Activated naive CD4-positive, alpha-beta T cell treated with anti-CD3 and anti-CD28 coated beads, Interleukin-2, amount 10 ng/mL, durations not matched to agents 7 days and 5 days (primary cell): ENCODE measurements at regions not wholly inside any gene's neighbourhood (a gene's known extent, or its start where the extent isn't known, plus 50 kb on each side); places are given as distances from the start of the nearest gene placed in this dataset.

Experiments used
- CTCF ChIA-PET: fragments of 350-600 bp; sonication (Branson Sonifier 250); formaldehyde crosslinking; loops from one replicate; lab custom pipeline; 2021; ENCODE audit warnings: antibody characterized with exemption; lab: Charles Lee
- DNase-seq: peaks from one replicate; pipeline ENCODE4 v3.0.0-alpha.2; 2020
- H3K27ac Mint-ChIP-seq: one replicate; pipeline ENCODE4 v1.8.0; 2021; ENCODE audit warnings: mild to moderate bottlenecking, moderate library complexity, mixed read lengths
- H3K27me3 Mint-ChIP-seq: one replicate; pipeline ENCODE4 v1.8.0; 2021; ENCODE audit warnings: mild to moderate bottlenecking, mixed read lengths
- H3K36me3 Mint-ChIP-seq: one replicate; pipeline ENCODE4 v1.8.0; 2021; ENCODE audit warnings: mixed read lengths
- H3K4me1 Mint-ChIP-seq: one replicate; pipeline ENCODE4 v1.8.0; 2021; ENCODE audit warnings: mixed read lengths
- H3K4me3 Mint-ChIP-seq: one replicate; pipeline ENCODE4 v1.8.0; 2021; ENCODE audit warnings: mild to moderate bottlenecking, moderate library complexity, mixed read lengths
- H3K9me3 Mint-ChIP-seq: one replicate; pipeline ENCODE4 v1.8.0; 2021; ENCODE audit warnings: mixed read lengths

- Mint-ChIP-seq H3K9me3 (no peaks in the 10 kb centered on the region), H3K36me3 (no peaks in the 10 kb centered on the region), H3K27ac (no peak overlapping the region), H3K27me3 (no peaks in the 10 kb centered on the region), H3K4me3 (no peak overlapping the region), H3K4me1 (no peaks in the 10 kb centered on the region)
- CTCF ChIA-PET, result no interaction called here
- no peak for DNase-seq
These were observed 306.7 kb upstream of the SASH1 start for GRCh38 chr6:148035806-148036390.

GRCh38 chr6:148037496-148037895 is 305.1 kb upstream of the SASH1 start:
- no peak overlapping the region for H3K27ac Mint-ChIP-seq
- H3K36me3 Mint-ChIP-seq, result no peaks in the 10 kb centered on the region
- H3K9me3 Mint-ChIP-seq, result no peaks in the 10 kb centered on the region
- H3K4me3 Mint-ChIP-seq, result no peak overlapping the region
- DNase-seq, result no peak
- CTCF ChIA-PET, result no interaction called here
- H3K27me3 Mint-ChIP-seq, result no peaks in the 10 kb centered on the region
- H3K4me1 Mint-ChIP-seq, result no peaks in the 10 kb centered on the region

- DNase-seq, result no peak
- Mint-ChIP-seq H3K9me3 (no peaks in the 10 kb centered on the region), H3K27ac (no peak overlapping the region), H3K27me3 (no peaks in the 10 kb centered on the region), H3K36me3 (no peaks in the 10 kb centered on the region), H3K4me1 (no peaks in the 10 kb centered on the region), H3K4me3 (no peak overlapping the region)
- CTCF ChIA-PET, result no interaction called here
These were observed 301.1 kb upstream of the SASH1 start for GRCh38 chr6:148041546-148041945.

- CTCF ChIA-PET, result no interaction called here
These were observed 300.1 kb upstream of the SASH1 start for GRCh38 chr6:148042536-148042935.

GRCh38 chr6:148044261-148044751 is 298.3 kb upstream of the SASH1 start:
- CTCF ChIA-PET, result no interaction called here
- Mint-ChIP-seq H3K36me3 (no peaks in the 10 kb centered on the region), H3K27me3 (no peaks in the 10 kb centered on the region), H3K27ac (no peak overlapping the region), H3K4me3 (no peak overlapping the region), H3K4me1 (no peaks in the 10 kb centered on the region), H3K9me3 (no peaks in the 10 kb centered on the region)
- no peak for DNase-seq

More at GRCh38 chr6:148042536-148042935, 300.1 kb upstream of the SASH1 start:
- H3K36me3 Mint-ChIP-seq, result no peaks in the 10 kb centered on the region
- H3K27me3 Mint-ChIP-seq, result no peaks in the 10 kb centered on the region
- no peaks in the 10 kb centered on the region for H3K4me1 Mint-ChIP-seq
- no peak for DNase-seq
- H3K9me3 Mint-ChIP-seq, result no peaks in the 10 kb centered on the region
- H3K27ac Mint-ChIP-seq, result no peak overlapping the region
- H3K4me3 Mint-ChIP-seq, result no peak overlapping the region

GRCh38 chr6:148044921-148045320 is 297.7 kb upstream of the SASH1 start:
- H3K4me3 Mint-ChIP-seq, result no peak overlapping the region
- no peak overlapping the region for H3K27ac Mint-ChIP-seq
- H3K36me3 Mint-ChIP-seq, result no peaks in the 10 kb centered on the region
- H3K4me1 Mint-ChIP-seq, result no peaks in the 10 kb centered on the region
- no peaks in the 10 kb centered on the region for H3K9me3 Mint-ChIP-seq
- no peak for DNase-seq
- no peaks in the 10 kb centered on the region for H3K27me3 Mint-ChIP-seq
- CTCF ChIA-PET, result no interaction called here

GRCh38 chr6:148053209-148053608 is 289.4 kb upstream of the SASH1 start:
- Mint-ChIP-seq H3K27me3 (no peaks in the 10 kb centered on the region), H3K4me1 (no peaks in the 10 kb centered on the region), H3K9me3 (no peaks in the 10 kb centered on the region), H3K4me3 (no peak overlapping the region), H3K36me3 (no peaks in the 10 kb centered on the region), H3K27ac (no peak overlapping the region)
- DNase-seq, result no peak
- CTCF ChIA-PET, result no interaction called here

GRCh38 chr6:148053796-148054195 is 288.8 kb upstream of the SASH1 start:
- no peak for DNase-seq
- H3K4me1 Mint-ChIP-seq, result no peaks in the 10 kb centered on the region
- H3K4me3 Mint-ChIP-seq, result no peak overlapping the region
- no peaks in the 10 kb centered on the region for H3K36me3 Mint-ChIP-seq
- no peaks in the 10 kb centered on the region for H3K9me3 Mint-ChIP-seq
- CTCF ChIA-PET, result no interaction called here
- H3K27me3 Mint-ChIP-seq, result no peaks in the 10 kb centered on the region
- no peak overlapping the region for H3K27ac Mint-ChIP-seq

- no peaks in the 10 kb centered on the region for H3K36me3 Mint-ChIP-seq
- DNase-seq, result no peak
- CTCF ChIA-PET, result no interaction called here
- H3K27ac Mint-ChIP-seq, result no peak overlapping the region
- H3K27me3 Mint-ChIP-seq, result no peaks in the 10 kb centered on the region
- no peaks in the 10 kb centered on the region for H3K4me1 Mint-ChIP-seq
- H3K9me3 Mint-ChIP-seq, result no peaks in the 10 kb centered on the region
- no peak overlapping the region for H3K4me3 Mint-ChIP-seq
These were observed 288.4 kb upstream of the SASH1 start for GRCh38 chr6:148054219-148054618.

GRCh38 chr6:148055419-148055818 is 287.2 kb upstream of the SASH1 start:
- no peak for DNase-seq

GRCh38 chr6:148059869-148060268 is 282.8 kb upstream of the SASH1 start:
- no peaks in the 10 kb centered on the region for H3K27me3 Mint-ChIP-seq
- CTCF ChIA-PET, result no interaction called here

More at GRCh38 chr6:148055419-148055818, 287.2 kb upstream of the SASH1 start:
- no peaks in the 10 kb centered on the region for H3K4me1 Mint-ChIP-seq
- H3K27me3 Mint-ChIP-seq, result no peaks in the 10 kb centered on the region
- no peaks in the 10 kb centered on the region for H3K36me3 Mint-ChIP-seq
- H3K27ac Mint-ChIP-seq, result no peak overlapping the region
- no peak overlapping the region for H3K4me3 Mint-ChIP-seq
- H3K9me3 Mint-ChIP-seq, result peaks cover 2% of the 10 kb centered on the region
- CTCF ChIA-PET, result no interaction called here

GRCh38 chr6:148064406-148065134 is 278.1 kb upstream of the SASH1 start:
- no peak overlapping the region for H3K4me3 Mint-ChIP-seq
- CTCF ChIA-PET, result no interaction called here
- H3K9me3 Mint-ChIP-seq, result peaks cover 8% of the 10 kb centered on the region
- no peaks in the 10 kb centered on the region for H3K27me3 Mint-ChIP-seq
- no peak overlapping the region for H3K27ac Mint-ChIP-seq
- H3K36me3 Mint-ChIP-seq, result no peaks in the 10 kb centered on the region
- DNase-seq, result no peak
- no peaks in the 10 kb centered on the region for H3K4me1 Mint-ChIP-seq

More at GRCh38 chr6:148059869-148060268, 282.8 kb upstream of the SASH1 start:
- H3K36me3 Mint-ChIP-seq, result no peaks in the 10 kb centered on the region
- no peak overlapping the region for H3K27ac Mint-ChIP-seq
- H3K4me1 Mint-ChIP-seq, result no peaks in the 10 kb centered on the region
- DNase-seq, result no peak
- H3K9me3 Mint-ChIP-seq, result peaks cover 10% of the 10 kb centered on the region
- no peak overlapping the region for H3K4me3 Mint-ChIP-seq

GRCh38 chr6:148068437-148069061 is 274.1 kb upstream of the SASH1 start:
- Mint-ChIP-seq H3K9me3 (peaks cover 1% of the 10 kb centered on the region), H3K27me3 (no peaks in the 10 kb centered on the region), H3K4me1 (no peaks in the 10 kb centered on the region), H3K36me3 (no peaks in the 10 kb centered on the region), H3K27ac (no peak overlapping the region), H3K4me3 (no peak overlapping the region)
- no peak for DNase-seq
- CTCF ChIA-PET, result no interaction called here

- CTCF ChIA-PET, result no interaction called here
- Mint-ChIP-seq H3K4me1 (no peaks in the 10 kb centered on the region), H3K27me3 (no peaks in the 10 kb centered on the region), H3K4me3 (no peak overlapping the region), H3K36me3 (no peaks in the 10 kb centered on the region), H3K9me3 (no peaks in the 10 kb centered on the region), H3K27ac (no peak overlapping the region)
- DNase-seq, result no peak
These were observed 273.4 kb upstream of the SASH1 start for GRCh38 chr6:148069256-148069655.

- Mint-ChIP-seq H3K27me3 (no peaks in the 10 kb centered on the region), H3K9me3 (no peaks in the 10 kb centered on the region), H3K4me3 (no peak overlapping the region), H3K4me1 (no peaks in the 10 kb centered on the region), H3K36me3 (no peaks in the 10 kb centered on the region), H3K27ac (no peak overlapping the region)
- CTCF ChIA-PET, result no interaction called here
- DNase-seq, result no peak
These were observed 268.3 kb upstream of the SASH1 start for GRCh38 chr6:148074291-148074690.
